HCT116 (cell line): ENCODE measurements at regions not wholly inside any gene's neighbourhood (a gene's known extent, or its start where the extent isn't known, plus 50 kb on each side); places are given as distances from the start of the nearest gene placed in this dataset.

ENCODE experiments used
- ATAC-seq: fragments of 200-7000 bp; cut with Tn5 transposase; 2 replicates; pipeline ENCODE4 v1.9.1; 2020; ENCODE audit warnings: mild to moderate bottlenecking, moderate library complexity
- BruUV-seq: library from RNA; stranded (reverse); fragments of 400-500 nt; replicated peaks from 2 replicates; lab custom pipeline; 2021; lab: Mats Ljungman, UMichigan
- CTCF ChIA-PET: fragments of 300-600 bp; sonication (Branson Sonifier 250); formaldehyde crosslinking; loops from one replicate; lab custom pipeline; 2021; ENCODE audit warnings: antibody characterized with exemption; lab: Charles Lee
- POLR2A ChIA-PET: fragments of 300-600, 350-600 bp; sonication (Branson Sonifier 250); formaldehyde crosslinking; loops from one replicate; lab custom pipeline; 2021; ENCODE audit warnings: antibody characterized with exemption; lab: Charles Lee
- RAD21 ChIA-PET, 2 experiments: fragments of 300-600 bp; sonication (Branson Sonifier 250); formaldehyde crosslinking; loops; one replicate each; lab custom pipeline; 2023; ENCODE audit warnings: low total read pairs in 2 of 2; ENCODE audit not compliant: uncharacterized antibody in 2 of 2, unreplicated experiment in 2 of 2, low non-redundant PET in 1 of 2; lab: Charles Lee
- DNase-seq: peaks from one replicate; pipeline ENCODE4 v3.0.0-alpha.2; 2010; ENCODE audit warnings: low read depth, low spot score
- H2AFZ ChIP-seq: fragments of 200-600 bp; shearing (Covaris generic), sonication (generic); 2 replicates; pipeline ENCODE4 v1.6.1; 2017; ENCODE audit warnings: low read depth, mixed run types, mixed read lengths, antibody characterized with exemption, low read length; ENCODE audit not compliant: poor library complexity, severe bottlenecking
- H3K27ac ChIP-seq: 2 replicates; pipeline ENCODE4 v1.5.1; 2012; ENCODE audit warnings: low read depth, low read length
- H3K27me3 ChIP-seq: fragments of 200-600 bp; sonication (generic); 2 replicates; pipeline ENCODE4 v1.6.1; 2016; ENCODE audit warnings: mixed run types, low read length, mixed read lengths; ENCODE audit not compliant: insufficient read depth
- H3K36me3 ChIP-seq, 2 experiments: fragments of 200-500 bp in 1 of 2; fragments of 200-600 bp in 1 of 2; sonication (Bioruptor generic) in 1 of 2; sonication (generic) in 1 of 2; 2 replicates each; pipeline versions ENCODE4 v1.5.1 to v1.6.1; 2014 to 2016; ENCODE audit warnings: low read length in 2 of 2, inconsistent platforms in 1 of 2, mixed read lengths in 1 of 2, mixed run types in 1 of 2; ENCODE audit not compliant: insufficient read depth in 2 of 2, control insufficient read depth in 1 of 2
- H3K4me1 ChIP-seq, 2 experiments: fragments of 200-600 bp in 1 of 2; sonication (generic) in 1 of 2; 2 replicates each; pipeline versions ENCODE4 v1.5.1 to v1.6.1; 2012 to 2017; ENCODE audit warnings: low read length in 2 of 2, inconsistent platforms in 1 of 2, mild to moderate bottlenecking in 1 of 2, mixed read lengths in 1 of 2, mixed run types in 1 of 2, moderate library complexity in 1 of 2; ENCODE audit not compliant: insufficient read depth in 2 of 2, control insufficient read depth in 1 of 2
- H3K4me2 ChIP-seq: fragments of 200-600 bp; sonication (generic); 2 replicates; pipeline ENCODE4 v1.6.1; 2017; ENCODE audit warnings: mixed run types, low read length, mixed read lengths
- H3K4me3 ChIP-seq, 2 experiments: fragments of 200-600 bp in 1 of 2; sonication (generic) in 1 of 2; replicated peaks in 1 of 2; 2 replicates each; pipeline ENCODE4 v1.5.1; 2011 to 2016; ENCODE audit warnings: low read length in 2 of 2, control low read depth in 1 of 2, low read depth in 1 of 2, mild to moderate bottlenecking in 1 of 2, mixed read lengths in 1 of 2, mixed run types in 1 of 2
- H3K79me2 ChIP-seq: fragments of 200-600 bp; sonication (generic); 2 replicates; pipeline ENCODE4 v1.6.1; 2017; ENCODE audit warnings: mild to moderate bottlenecking, mixed run types, low read length, moderate library complexity, mixed read lengths; ENCODE audit not compliant: insufficient read depth
- H3K9ac ChIP-seq: fragments of 200-600 bp; sonication (generic); 2 replicates; pipeline ENCODE4 v1.6.1; 2016; ENCODE audit warnings: low read length, mixed read lengths
- H3K9me2 ChIP-seq: fragments of 200-600 bp; sonication (generic), shearing (Covaris generic); 2 replicates; pipeline ENCODE4 v1.6.1; 2017; ENCODE audit warnings: mixed run types, mild to moderate bottlenecking, moderate library complexity; ENCODE audit not compliant: insufficient read depth
- H3K9me3 ChIP-seq, 2 experiments: fragments of 200-500 bp in 1 of 2; fragments of 200-600 bp in 1 of 2; sonication (Bioruptor generic) in 1 of 2; sonication (generic) in 1 of 2; 2 replicates each; pipeline ENCODE4 v1.6.1; 2014 to 2017; ENCODE audit warnings: low read length in 2 of 2, mixed read lengths in 2 of 2, inconsistent platforms in 1 of 2, low read depth in 1 of 2, mild to moderate bottlenecking in 1 of 2, mixed run types in 1 of 2, moderate library complexity in 1 of 2; ENCODE audit not compliant: control insufficient read depth in 1 of 2, insufficient read depth in 1 of 2
- H4K20me1 ChIP-seq: fragments of 200-600 bp; sonication (generic), shearing (Covaris generic); 2 replicates; pipeline ENCODE4 v1.6.1; 2017; ENCODE audit warnings: mixed run types, mild to moderate bottlenecking, moderate library complexity; ENCODE audit not compliant: insufficient read depth
- EGR1 ChIP-seq: IDR thresholded peaks from 2 replicates; pipeline ENCODE4 v1.6.1; 2012; ENCODE audit warnings: low read depth
- EZH2 ChIP-seq: fragments of 200-600 bp; sonication (generic); IDR thresholded peaks from 2 replicates; pipeline ENCODE4 v1.6.1; 2017; ENCODE audit warnings: antibody characterized with exemption, mixed run types
- EZH2phosphoT487 ChIP-seq: fragments of 200-600 bp; IDR thresholded peaks from 2 replicates; pipeline ENCODE4 v1.6.1; 2018; ENCODE audit warnings: antibody characterized with exemption, borderline replicate concordance
- FOSL1 ChIP-seq: IDR thresholded peaks from 2 replicates; pipeline ENCODE4 v1.6.1; 2012; ENCODE audit warnings: low read depth
- JUND ChIP-seq: IDR thresholded peaks from 2 replicates; pipeline ENCODE4 v1.6.1; 2012
- SIN3A ChIP-seq: IDR thresholded peaks from 2 replicates; pipeline ENCODE4 v1.6.1; 2012; ENCODE audit warnings: low read depth
- SRF ChIP-seq: IDR thresholded peaks from 2 replicates; pipeline ENCODE4 v1.6.1; 2012; ENCODE audit warnings: low read depth
- ZNF274 ChIP-seq: fragments of 200-500 bp; sonication (Bioruptor generic); IDR thresholded peaks from 2 replicates; pipeline ENCODE4 v1.6.1; 2014; ENCODE audit warnings: mild to moderate bottlenecking, low read depth, low read length, inconsistent platforms
- intact Hi-C: fragments of 100-400 bp; cut with micrococcal nuclease; formaldehyde crosslinking; loops from 2 replicates; pipeline ENCODE4 v1.10.0; 2022
- TF ChIP-seq, protein P1 (sequence below): IDR thresholded peaks from 2 replicates; pipeline ENCODE4 v1.6.1; 2012; ENCODE audit warnings: low read depth
- TF ChIP-seq, protein P2 (sequence below): IDR thresholded peaks from 2 replicates; pipeline ENCODE4 v1.6.1; 2012
- TF ChIP-seq, protein P3 (sequence below): IDR thresholded peaks from 2 replicates; pipeline ENCODE4 v1.6.1; 2012

DNA sequence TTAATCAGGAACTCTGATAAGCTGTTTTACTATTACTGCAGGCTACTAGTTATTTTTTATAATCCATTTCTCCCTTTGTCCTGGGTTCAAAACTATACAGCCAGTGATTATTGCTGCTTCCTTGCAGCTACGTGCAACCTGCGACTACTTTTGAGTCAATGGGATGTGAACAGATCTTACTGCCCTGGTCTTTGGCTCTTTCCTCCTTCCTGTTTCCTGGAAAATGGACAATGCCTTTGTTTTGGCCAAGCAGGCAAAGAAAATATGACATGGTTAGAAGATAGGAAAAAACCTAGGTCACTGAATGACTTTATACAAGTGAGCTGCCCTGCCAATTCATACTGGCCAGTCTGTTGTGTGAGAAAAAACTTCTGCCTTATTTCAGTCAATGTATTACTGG, 201.2 kb upstream of the KLF12 start (continued):
- TF ChIP-seq, protein P1, sequence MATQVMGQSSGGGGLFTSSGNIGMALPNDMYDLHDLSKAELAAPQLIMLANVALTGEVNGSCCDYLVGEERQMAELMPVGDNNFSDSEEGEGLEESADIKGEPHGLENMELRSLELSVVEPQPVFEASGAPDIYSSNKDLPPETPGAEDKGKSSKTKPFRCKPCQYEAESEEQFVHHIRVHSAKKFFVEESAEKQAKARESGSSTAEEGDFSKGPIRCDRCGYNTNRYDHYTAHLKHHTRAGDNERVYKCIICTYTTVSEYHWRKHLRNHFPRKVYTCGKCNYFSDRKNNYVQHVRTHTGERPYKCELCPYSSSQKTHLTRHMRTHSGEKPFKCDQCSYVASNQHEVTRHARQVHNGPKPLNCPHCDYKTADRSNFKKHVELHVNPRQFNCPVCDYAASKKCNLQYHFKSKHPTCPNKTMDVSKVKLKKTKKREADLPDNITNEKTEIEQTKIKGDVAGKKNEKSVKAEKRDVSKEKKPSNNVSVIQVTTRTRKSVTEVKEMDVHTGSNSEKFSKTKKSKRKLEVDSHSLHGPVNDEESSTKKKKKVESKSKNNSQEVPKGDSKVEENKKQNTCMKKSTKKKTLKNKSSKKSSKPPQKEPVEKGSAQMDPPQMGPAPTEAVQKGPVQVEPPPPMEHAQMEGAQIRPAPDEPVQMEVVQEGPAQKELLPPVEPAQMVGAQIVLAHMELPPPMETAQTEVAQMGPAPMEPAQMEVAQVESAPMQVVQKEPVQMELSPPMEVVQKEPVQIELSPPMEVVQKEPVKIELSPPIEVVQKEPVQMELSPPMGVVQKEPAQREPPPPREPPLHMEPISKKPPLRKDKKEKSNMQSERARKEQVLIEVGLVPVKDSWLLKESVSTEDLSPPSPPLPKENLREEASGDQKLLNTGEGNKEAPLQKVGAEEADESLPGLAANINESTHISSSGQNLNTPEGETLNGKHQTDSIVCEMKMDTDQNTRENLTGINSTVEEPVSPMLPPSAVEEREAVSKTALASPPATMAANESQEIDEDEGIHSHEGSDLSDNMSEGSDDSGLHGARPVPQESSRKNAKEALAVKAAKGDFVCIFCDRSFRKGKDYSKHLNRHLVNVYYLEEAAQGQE: no peak
- TF ChIP-seq EZH2phosphoT487 (no peak), FOSL1 (no peak)
- TF ChIP-seq, protein P2, sequence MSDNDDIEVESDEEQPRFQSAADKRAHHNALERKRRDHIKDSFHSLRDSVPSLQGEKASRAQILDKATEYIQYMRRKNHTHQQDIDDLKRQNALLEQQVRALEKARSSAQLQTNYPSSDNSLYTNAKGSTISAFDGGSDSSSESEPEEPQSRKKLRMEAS: no peak

DNA sequence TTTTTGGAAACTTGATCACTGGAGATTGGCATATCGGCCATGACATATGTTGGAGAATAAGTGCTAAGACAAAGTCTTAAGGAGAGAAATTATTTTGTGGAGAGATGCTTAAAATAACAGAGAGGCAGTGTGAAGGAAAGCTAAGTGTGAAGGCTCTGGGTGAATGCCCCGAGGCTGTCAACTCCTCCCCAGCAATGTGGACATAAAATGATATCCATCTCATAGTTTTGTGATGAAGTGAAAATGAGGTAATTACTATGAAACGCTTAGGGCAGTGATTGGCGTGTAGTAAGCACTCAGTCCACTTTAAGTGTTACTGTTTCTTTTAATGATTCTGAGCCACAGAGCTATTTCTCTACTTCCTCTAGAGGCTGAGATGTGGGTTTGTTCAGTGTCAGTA, 195.8 kb upstream of the KLF12 start:
- Histone ChIP-seq H3K4me2 (no peak overlapping the region), H3K9ac (no peak overlapping the region), H3K36me3 (no peaks in the 10 kb centered on the region), H3K27me3 (0 out of 2 replicates have a peak, but pooled peaks cover 4% of the 10 kb centered on the region)
- DNase-seq: no peak
- TF ChIP-seq, protein P3, sequence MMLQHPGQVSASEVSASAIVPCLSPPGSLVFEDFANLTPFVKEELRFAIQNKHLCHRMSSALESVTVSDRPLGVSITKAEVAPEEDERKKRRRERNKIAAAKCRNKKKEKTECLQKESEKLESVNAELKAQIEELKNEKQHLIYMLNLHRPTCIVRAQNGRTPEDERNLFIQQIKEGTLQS: no peak
- TF ChIP-seq EGR1 (no peak), SIN3A (no peak), EZH2phosphoT487 (no peak), ZNF274 (no peak), JUND (no peak), EZH2 (no peak), SRF (no peak)
- TF ChIP-seq, protein P2: no peak
- TF ChIP-seq, all 23 proteins: peak for 0
- H3K27ac ChIP-seq: no peak overlapping the region
- H3K79me2 ChIP-seq: no peaks in the 10 kb centered on the region
- no peaks in the 10 kb centered on the region for H4K20me1 ChIP-seq
- no peaks in the 10 kb centered on the region for H3K9me3 ChIP-seq
- ChIA-PET CTCF (no interaction called here), POLR2A (no interaction called here), RAD21 (no interaction called here)
- intact Hi-C loops: no loop called here
- no peaks in the 10 kb centered on the region for H3K4me1 ChIP-seq
- BruUV-seq: no TSS peak
- no peak for ATAC-seq
- no peaks in the 10 kb centered on the region for H3K9me2 ChIP-seq
- H2AFZ ChIP-seq: no peak overlapping the region
- H3K4me3 ChIP-seq: no peak overlapping the region
